GM23338 (cell line): ENCODE measurements at regions not wholly inside any gene's neighbourhood (a gene's known extent, or its start where the extent isn't known, plus 50 kb on each side); places are given as distances from the start of the nearest gene placed in this dataset.
A peak's percentile ranks its signal among the peaks of the same experiment; 100 is the strongest.

Source experiments
- ATAC-seq: fragments of 200-7000 bp; cut with Tn5 transposase; 3 replicates; pipeline ENCODE4 v1.9.1; 2020
- DNase-seq: peaks from one replicate; pipeline ENCODE4 v3.0.0-alpha.2; 2015; ENCODE audit warnings: low spot score
- H2AFZ ChIP-seq: fragments of 200-600 bp; sonication (generic); 2 replicates; pipeline ENCODE4 v1.8.0; 2016; ENCODE audit warnings: antibody characterized with exemption, mild to moderate bottlenecking, moderate library complexity
- H3F3A ChIP-seq: fragments of 200-600 bp; sonication (generic); replicated peaks from 2 replicates; pipeline ENCODE4 v1.8.0; 2017; ENCODE audit warnings: antibody characterized with exemption, mixed run types, low read depth
- H3K27ac ChIP-seq: fragments of 200-600 bp; sonication (generic); 2 replicates; pipeline ENCODE4 v1.6.1; 2016; ENCODE audit warnings: low read depth
- H3K27me3 ChIP-seq: fragments of 200-600 bp; sonication (generic); 2 replicates; pipeline ENCODE4 v1.8.0; 2016; ENCODE audit warnings: mild to moderate bottlenecking, mixed run types, moderate library complexity; ENCODE audit not compliant: insufficient read depth
- H3K36me3 ChIP-seq: fragments of 200-600 bp; sonication (generic); 2 replicates; pipeline ENCODE4 v1.8.0; 2016; ENCODE audit warnings: mild to moderate bottlenecking; ENCODE audit not compliant: insufficient read depth
- H3K4me1 ChIP-seq: fragments of 200-600 bp; sonication (generic); 2 replicates; pipeline ENCODE4 v1.8.0; 2016; ENCODE audit warnings: mild to moderate bottlenecking, moderate library complexity; ENCODE audit not compliant: insufficient read depth
- H3K4me2 ChIP-seq: fragments of 200-600 bp; sonication (generic); 2 replicates; pipeline ENCODE4 v1.7.1; 2017; ENCODE audit warnings: mixed run types
- H3K4me3 ChIP-seq: fragments of 200-600 bp; sonication (generic); 2 replicates; pipeline ENCODE4 v1.6.1; 2016; ENCODE audit warnings: mixed run types
- H3K79me2 ChIP-seq: fragments of 200-600 bp; sonication (generic); replicated peaks from 2 replicates; pipeline ENCODE4 v1.8.0; 2017; ENCODE audit warnings: mild to moderate bottlenecking; ENCODE audit not compliant: insufficient read depth
- H3K9me2 ChIP-seq: fragments of 200-600 bp; sonication (generic); 2 replicates; pipeline ENCODE4 v1.8.0; 2017; ENCODE audit not compliant: insufficient read depth
- H4K20me1 ChIP-seq: fragments of 200-600 bp; sonication (generic); replicated peaks from 2 replicates; pipeline ENCODE4 v1.8.0; 2017; ENCODE audit warnings: mild to moderate bottlenecking; ENCODE audit not compliant: insufficient read depth
- H3K27ac Mint-ChIP-seq: 2 replicates; pipeline ENCODE4 v1.8.0; 2020; ENCODE audit warnings: inconsistent platforms, mild to moderate bottlenecking, moderate library complexity, mixed read lengths
- H3K27me3 Mint-ChIP-seq: 3 replicates; pipeline ENCODE4 v1.8.0; 2022; ENCODE audit warnings: low read depth, mild to moderate bottlenecking, moderate library complexity, mixed read lengths, inconsistent platforms; ENCODE audit not compliant: insufficient read depth, poor library complexity
- H3K36me3 Mint-ChIP-seq: 3 replicates; pipeline ENCODE4 v1.8.0; 2021; ENCODE audit warnings: low read depth, mild to moderate bottlenecking, inconsistent platforms, moderate library complexity, mixed read lengths
- H3K4me1 Mint-ChIP-seq: 3 replicates; pipeline ENCODE4 v1.8.0; 2020; ENCODE audit warnings: mild to moderate bottlenecking, inconsistent platforms, mixed read lengths
- H3K4me3 Mint-ChIP-seq: 3 replicates; pipeline ENCODE4 v1.8.0; 2021; ENCODE audit warnings: moderate library complexity, mild to moderate bottlenecking, inconsistent platforms, mixed read lengths
- H3K9me3 Mint-ChIP-seq: 3 replicates; pipeline ENCODE4 v1.8.0; 2020; ENCODE audit warnings: moderate library complexity, mild to moderate bottlenecking, inconsistent platforms, mixed read lengths
- CREB1 ChIP-seq: fragments of 250-450 bp; sonication (Bioruptor Pico); IDR thresholded peaks from 2 replicates; pipeline ENCODE4 v1.5.0; 2020; ENCODE audit warnings: low read depth, mild to moderate bottlenecking, moderate library complexity
- CTCF ChIP-seq, 2 experiments: fragments of 200-600 bp in 1 of 2; sonication (generic) in 1 of 2; conservative IDR thresholded peaks; 2 replicates each; pipeline versions ENCODE4 v1.5.1 to v1.6.1; 2016 to 2017; ENCODE audit warnings: antibody characterized with exemption in 2 of 2, low read depth in 2 of 2, mild to moderate bottlenecking in 2 of 2, moderate library complexity in 1 of 2
- ETS1 ChIP-seq: IDR thresholded peaks from 2 replicates; pipeline ENCODE4 v1.6.1; 2016; ENCODE audit warnings: antibody characterized with exemption
- EZH2phosphoT487 ChIP-seq: fragments of 200-600 bp; sonication (generic); IDR thresholded peaks from one replicate; pipeline ENCODE4 v1.8.1; 2018; ENCODE audit warnings: antibody characterized with exemption; ENCODE audit not compliant: unreplicated experiment
- JUNB ChIP-seq: IDR thresholded peaks from one replicate; pipeline ENCODE4 v1.6.1; 2016; ENCODE audit warnings: antibody characterized with exemption; ENCODE audit not compliant: unreplicated experiment
- POLR2AphosphoS5 ChIP-seq: IDR thresholded peaks from 2 replicates; pipeline ENCODE4 v1.6.1; 2016; ENCODE audit warnings: antibody characterized with exemption, low read depth
- REST ChIP-seq: IDR thresholded peaks from one replicate; pipeline ENCODE4 v1.6.1; 2018; ENCODE audit warnings: antibody characterized with exemption; ENCODE audit not compliant: unreplicated experiment
- STAT1 ChIP-seq: IDR thresholded peaks from one replicate; pipeline ENCODE4 v1.6.1; 2016; ENCODE audit warnings: antibody characterized with exemption; ENCODE audit not compliant: unreplicated experiment
- ZNF331 ChIP-seq: fragments of 250-450 bp; sonication (Bioruptor Pico); IDR thresholded peaks from 2 replicates; pipeline ENCODE4 v1.5.0; 2020; ENCODE audit warnings: low read depth, mild to moderate bottlenecking, moderate library complexity
- ZNF462 ChIP-seq: fragments of 250-450 bp; sonication (Bioruptor Pico); IDR thresholded peaks from 2 replicates; pipeline ENCODE4 v1.5.0; 2020; ENCODE audit warnings: mild to moderate bottlenecking, moderate library complexity

GRCh38 chr4:141309874-141310273 is 89.2 kb downstream of the ZNF330 start:
- Histone ChIP-seq H3K27me3 (no peaks in the 10 kb centered on the region), H4K20me1 (no peaks in the 10 kb centered on the region), H3K36me3 (no peaks in the 10 kb centered on the region), H3K4me1 (peaks cover 7% of the 10 kb centered on the region), H3K79me2 (no peaks in the 10 kb centered on the region), H3F3A (no peaks in the 10 kb centered on the region), H3K4me3 (no peak overlapping the region), H2AFZ (peak overlapping the region; percentile 81; the same call in 1 of the 2 replicates), H3K4me2 (no peak overlapping the region), H3K9me2 (no peaks in the 10 kb centered on the region), H3K27ac (no peak overlapping the region)
- H3K36me3 Mint-ChIP-seq = no peaks in the 10 kb centered on the region
- H3K4me1 Mint-ChIP-seq = peaks cover 8% of the 10 kb centered on the region
- H3K27ac Mint-ChIP-seq = no peak overlapping the region
- TF ChIP-seq CTCF (conservative IDR thresholded peaks at IDR 0.05; ENCODE audit: low read depth in 2 of 2) (no peak), ZNF462 (CRISPR knock-in tag) (no peak), STAT1 (no peak), ZNF331 (CRISPR knock-in tag) (no peak), POLR2AphosphoS5 (no peak), JUNB (no peak), ETS1 (no peak), CREB1 (no peak), EZH2phosphoT487 (no peak), REST (no peak)
- no peak for DNase-seq
- H3K9me3 Mint-ChIP-seq = no peaks in the 10 kb centered on the region
- H3K27me3 Mint-ChIP-seq = peaks cover 2% of the 10 kb centered on the region
- no peak overlapping the region for H3K4me3 Mint-ChIP-seq
- no peak for ATAC-seq
